NCI-H748 (cell line): ENCODE measurements at regions not wholly inside any gene's neighbourhood (a gene's known extent, or its start where the extent isn't known, plus 50 kb on each side); places are given as distances from the start of the nearest gene placed in this dataset.
"Not testable (repeated sequence)": the region's sequence is repeated elsewhere in the genome, so short reads cannot be mapped to it uniquely, and the experiment has no call there.

Experiments used
- DNase-seq: peaks from one replicate; lab custom pipeline; 2025; ENCODE audit not compliant: unreplicated experiment; lab: John Stamatoyannopoulos, UW

DNA sequence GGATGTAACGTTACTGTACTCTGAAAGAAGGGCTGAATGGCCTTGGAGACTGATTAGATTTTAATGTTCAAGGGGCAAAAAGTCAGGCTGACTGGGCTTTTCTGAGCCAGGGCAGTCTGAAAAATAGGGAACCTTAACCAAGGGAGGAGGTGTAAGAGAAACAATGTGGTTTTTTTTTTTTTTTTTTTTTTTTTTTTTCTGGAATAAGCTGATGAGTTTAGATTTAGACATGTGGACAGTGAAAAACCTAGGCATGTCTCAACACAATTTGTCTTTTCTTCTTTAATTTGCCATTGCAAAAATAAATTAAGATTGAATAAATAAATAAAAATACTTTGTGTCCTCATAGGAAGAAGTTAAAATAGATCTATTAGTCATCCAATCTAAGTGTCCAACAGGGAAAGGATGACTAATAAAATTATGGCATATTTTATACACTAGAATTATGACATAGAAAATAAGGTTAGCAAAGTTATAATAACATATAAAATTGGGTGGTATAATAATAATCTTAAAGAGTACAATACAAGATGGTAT is 237.6 kb upstream of the TRIB2 start:
- DNase-seq, result no peak

- no peak for DNase-seq
Observed at GRCh38 chr2:12484536-12485115, 232.1 kb upstream of the TRIB2 start.

- no peak for DNase-seq
Observed at GRCh38 chr2:12486205-12487118, 230.3 kb upstream of the TRIB2 start.

DNA sequence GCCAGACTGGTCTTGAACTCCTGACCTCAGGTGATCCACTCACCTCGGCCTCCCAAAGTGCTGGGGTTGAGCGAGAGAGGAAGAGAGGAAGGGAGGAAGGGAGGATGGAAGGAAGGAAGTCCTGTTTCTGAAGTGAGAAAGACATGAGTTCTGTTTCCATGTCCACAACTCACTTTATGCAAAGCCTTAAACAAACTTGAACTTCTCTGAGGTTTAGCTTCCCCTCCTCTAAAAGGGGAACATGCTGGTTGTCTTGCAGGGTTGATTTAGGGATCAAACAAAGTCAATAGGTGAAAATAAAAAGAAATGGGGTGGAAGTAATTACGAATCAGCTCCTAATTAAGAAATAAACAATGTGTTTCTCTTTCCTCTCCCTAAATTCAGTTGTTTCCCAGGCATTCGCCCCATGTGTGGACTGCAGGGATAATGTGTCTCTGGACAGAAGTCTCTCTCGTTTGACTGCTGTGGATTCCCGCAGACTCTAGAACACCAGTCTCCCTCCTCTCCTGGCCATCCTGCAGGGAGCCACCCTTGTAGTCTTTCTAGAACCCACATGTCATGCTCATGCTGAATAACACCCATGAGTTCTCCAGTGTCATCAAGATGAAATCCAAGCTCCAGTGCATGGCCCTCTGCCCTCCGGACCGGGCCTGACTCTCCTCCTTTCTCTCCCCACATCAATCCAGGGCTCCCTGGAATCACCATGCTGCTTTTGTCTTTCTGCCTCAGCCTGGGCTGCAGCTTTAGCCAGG is 229.3 kb upstream of the TRIB2 start:
- no peak for DNase-seq

DNA sequence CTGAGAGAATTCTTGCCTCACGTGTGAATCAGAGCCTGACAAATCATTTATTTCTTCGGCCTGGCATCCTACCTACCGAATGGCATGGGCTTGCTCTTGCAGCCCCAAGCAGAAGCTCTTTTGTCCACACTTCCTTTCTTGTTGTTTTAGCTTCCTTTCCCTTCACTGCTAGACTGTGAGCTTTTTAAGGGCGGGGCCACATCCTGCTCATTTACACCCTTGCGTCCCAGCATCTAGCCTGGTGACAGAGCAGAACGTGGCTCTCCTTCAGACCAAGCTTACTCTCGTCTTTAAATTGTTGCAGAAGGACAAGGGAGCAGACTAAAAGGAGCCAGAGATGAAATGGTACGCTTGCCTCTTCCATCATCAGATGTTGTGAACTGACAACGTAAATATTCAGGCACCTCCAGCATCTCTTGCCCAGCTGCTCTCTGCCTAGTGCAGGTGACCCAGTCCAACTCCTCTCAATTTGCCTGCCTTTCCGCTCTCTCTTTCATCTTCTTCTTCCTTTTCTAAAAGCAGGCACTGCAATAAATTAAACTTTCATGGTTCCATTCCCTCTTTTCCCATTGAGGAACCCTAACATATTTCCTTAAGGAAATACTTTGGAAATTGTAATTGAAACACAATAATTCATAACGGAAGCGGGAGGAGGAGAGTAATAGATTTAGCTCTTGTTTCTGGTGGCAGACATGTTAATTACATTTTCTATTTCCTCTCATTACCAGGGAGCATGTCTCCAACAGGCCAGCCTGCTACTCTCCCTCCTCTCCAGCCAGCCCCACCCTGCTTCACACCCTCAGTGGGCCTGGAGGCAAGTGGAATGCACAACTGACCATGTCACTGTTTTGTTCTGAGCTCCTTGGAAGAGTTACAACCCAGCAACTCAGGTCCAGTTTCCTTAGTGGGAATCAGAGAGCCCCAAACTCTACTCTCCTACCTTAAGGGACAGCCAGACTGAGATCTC is 228.1 kb upstream of the TRIB2 start:
- DNase-seq, result no peak

GRCh38 chr2:12490641-12491040 is 226.1 kb upstream of the TRIB2 start:
- peak; percentile 26 for DNase-seq

DNA sequence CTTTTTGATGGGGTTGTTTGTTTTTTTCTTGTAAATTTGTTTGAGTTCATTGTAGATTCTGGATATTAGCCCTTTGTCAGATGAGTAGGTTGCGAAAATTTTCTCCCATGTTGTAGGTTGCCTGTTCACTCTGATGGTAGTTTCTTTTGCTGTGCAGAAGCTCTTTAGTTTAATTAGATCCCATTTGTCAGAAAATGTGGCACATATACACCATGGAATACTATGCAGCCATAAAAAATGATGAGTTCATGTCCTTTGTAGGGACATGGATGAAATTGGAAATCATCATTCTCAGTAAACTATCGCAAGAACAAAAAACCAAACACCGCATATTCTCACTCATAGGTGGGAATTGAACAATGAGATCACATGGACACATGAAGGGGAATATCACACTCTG is 224.4 kb upstream of the TRIB2 start:
- DNase-seq, result not testable (repeated sequence)

DNA sequence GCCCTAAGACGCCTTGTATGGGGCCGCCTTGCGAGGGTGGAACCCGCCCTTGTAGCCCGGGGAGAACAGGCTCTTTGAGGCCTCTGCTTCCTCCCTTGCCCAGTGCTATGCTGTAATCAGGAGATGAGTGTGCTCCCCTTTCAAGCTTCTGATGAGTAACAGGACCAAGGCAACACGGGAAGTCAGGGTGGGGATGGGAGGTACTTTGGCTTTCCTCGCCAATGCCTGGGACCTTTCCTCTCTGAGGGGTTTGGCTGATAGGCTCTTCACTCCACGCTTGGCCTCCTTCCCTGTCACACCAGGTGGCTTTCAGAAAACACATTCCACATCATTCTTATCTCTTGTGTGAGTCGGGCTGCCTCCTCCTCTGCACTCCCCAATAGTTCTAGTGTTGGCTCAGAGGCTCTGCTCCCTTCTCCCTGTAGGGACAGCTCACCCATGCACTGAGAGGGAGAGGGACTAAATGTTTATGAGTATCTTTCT is 223.7 kb upstream of the TRIB2 start:
- DNase-seq, result no peak

- no peak for DNase-seq
Observed at GRCh38 chr2:12495247-12495868, 221.4 kb upstream of the TRIB2 start.

- DNase-seq, result no peak
Observed at GRCh38 chr2:12498286-12498685, 218.4 kb upstream of the TRIB2 start.

DNA sequence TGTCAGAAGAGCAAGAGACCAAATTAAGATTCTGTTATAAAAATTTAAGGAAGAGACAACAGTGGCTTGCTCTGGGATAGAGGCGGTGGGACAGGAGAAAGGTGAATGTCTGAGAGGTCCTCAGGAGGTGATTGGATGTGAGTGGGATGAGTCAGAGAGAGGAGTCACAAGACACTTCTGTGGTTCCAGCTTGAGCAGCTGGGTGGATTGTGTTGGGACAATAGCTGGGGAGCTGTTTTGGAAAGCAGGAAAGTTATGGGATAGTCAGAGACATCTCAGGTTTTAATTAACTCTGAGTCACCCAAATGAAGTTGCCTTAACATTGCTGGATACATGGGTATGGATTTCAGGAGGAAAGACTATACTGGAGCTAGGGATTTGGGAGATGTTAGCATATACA is 218.0 kb upstream of the TRIB2 start:
- DNase-seq, result no peak

DNA sequence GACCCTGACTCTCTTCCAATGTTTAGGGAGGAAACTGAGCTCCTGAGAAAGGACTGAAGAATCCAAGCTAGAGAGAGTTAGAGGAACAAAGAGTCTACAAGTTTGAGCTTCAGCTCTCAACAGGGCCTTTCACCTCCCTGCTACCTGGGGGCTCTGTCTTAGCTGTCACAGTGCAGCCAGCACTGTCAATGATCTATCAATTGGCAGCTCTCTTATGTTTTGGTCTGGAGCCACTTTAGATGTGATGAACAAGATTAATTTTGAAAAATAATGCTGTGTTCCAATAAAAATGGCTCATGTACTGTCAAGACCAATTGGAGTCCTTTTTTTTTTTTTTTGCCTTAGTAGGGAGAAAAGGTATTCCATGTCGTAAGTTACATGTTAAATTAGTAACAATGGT is 215.8 kb upstream of the TRIB2 start:
- DNase-seq, result no peak

- no peak for DNase-seq
Observed at GRCh38 chr2:12501469-12502158, 215.1 kb upstream of the TRIB2 start.

DNA sequence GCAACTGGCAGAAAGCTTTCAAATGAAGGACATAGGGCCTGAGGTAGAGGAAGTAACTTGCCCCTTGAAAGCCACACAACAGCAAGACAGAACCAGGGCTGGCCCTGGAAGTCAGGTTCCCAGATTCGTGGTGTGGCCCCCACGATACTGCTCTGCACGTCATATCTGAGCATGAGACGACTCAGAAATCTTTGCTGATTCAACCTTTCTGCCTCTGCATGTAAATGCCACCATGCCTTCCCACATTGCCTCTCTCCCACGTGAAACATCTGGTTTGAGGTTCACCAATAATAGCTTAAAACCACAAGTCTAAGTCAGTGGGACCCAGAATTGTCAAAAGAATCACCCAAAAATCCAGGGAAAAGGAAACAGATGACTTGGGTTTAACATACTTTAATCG is 214.0 kb upstream of the TRIB2 start:
- DNase-seq, result no peak

GRCh38 chr2:12504443-12504842 is 212.3 kb upstream of the TRIB2 start:
- no peak for DNase-seq

- DNase-seq, result no peak
Observed at GRCh38 chr2:12506846-12507245, 209.9 kb upstream of the TRIB2 start.

DNA sequence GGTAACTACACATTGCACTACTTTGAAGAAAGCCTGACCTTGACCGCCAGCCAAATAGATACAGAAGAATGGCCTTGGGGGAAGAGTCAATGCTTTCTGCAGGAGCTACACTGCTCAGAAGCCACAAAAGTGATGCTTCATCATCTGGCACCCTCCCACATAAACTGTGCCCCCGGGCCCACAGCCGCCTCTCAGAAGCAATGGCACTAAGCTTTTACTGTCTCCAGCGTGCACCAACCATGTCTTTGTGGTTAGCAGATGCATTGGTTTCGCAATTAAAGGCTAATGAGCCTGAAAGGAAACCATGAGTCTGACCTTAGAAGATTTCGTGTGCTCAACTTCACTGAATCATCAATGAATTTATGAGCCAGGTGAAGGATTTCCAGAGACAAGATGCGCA is 209.4 kb upstream of the TRIB2 start:
- no peak for DNase-seq

DNA sequence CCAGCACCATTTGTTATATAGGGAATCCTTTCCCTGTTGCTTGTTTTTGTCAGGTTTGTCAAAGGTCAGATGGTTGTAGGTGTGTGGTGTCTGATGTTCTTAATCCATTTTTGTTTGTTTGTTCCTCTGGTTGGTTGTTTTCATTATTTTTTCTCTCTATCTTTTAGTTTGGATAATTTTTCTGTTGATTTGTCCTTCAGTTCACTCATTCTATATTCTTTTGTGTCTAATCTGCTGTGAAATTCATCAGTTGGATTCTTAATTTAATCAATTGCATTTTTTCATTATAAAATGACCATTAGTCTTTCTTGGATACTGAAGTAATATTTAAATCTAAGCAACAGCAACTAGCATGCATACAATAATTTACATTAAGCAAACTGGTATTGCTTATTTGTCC is 206.7 kb upstream of the TRIB2 start:
- no peak for DNase-seq

DNA sequence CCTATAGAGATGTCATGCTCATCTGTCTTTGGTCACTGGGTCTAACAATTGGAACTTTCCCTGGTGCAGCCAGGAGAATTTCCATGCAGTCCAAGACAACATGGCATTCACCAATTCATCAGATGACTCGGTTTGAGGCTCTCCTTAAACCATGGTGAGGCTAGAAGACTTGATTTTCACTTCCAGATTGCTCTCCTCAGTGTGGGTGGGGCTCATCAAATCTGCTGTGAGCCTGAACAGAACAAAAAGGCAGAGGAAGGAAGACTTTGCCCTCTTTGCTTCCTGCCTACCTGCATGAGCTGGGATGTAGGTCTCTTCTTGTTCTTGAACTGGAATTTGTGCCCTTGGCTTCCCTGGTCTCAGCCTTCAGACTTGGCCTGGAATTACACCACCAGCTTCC is 203.4 kb upstream of the TRIB2 start:
- DNase-seq, result no peak
